Small intestine (tissue), 7 donors: ENCODE measurements at regions not wholly inside any gene's neighbourhood (a gene's known extent, or its start where the extent isn't known, plus 50 kb on each side); places are given as distances from the start of the nearest gene placed in this dataset.
"Not testable (repeated sequence)": the region's sequence is repeated elsewhere in the genome, so short reads cannot be mapped to it uniquely, and the experiment has no call there.

Source experiments
- DNase-seq, 2 donors: peaks; one replicate each; pipeline versions ENCODE4 v3.0.0 to v3.0.0-alpha.2; 2013
- FAIRE-seq: peaks from 2 replicates; lab custom pipeline; 2012; peaks lifted over from hg19 to GRCh38; lab: Jason Lieb, UNC
- H3K27ac ChIP-seq, 3 donors: one replicate each; pipeline ENCODE4 v1.5.1; 2013; ENCODE audit warnings: low read length in 2 of 3, mild to moderate bottlenecking in 2 of 3, control low read depth in 1 of 3, inconsistent platforms in 1 of 3, low read depth in 1 of 3, moderate library complexity in 1 of 3
- H3K27me3 ChIP-seq, 3 donors: one replicate each; pipeline ENCODE4 v1.6.1; 2013; ENCODE audit warnings: low read length in 3 of 3, inconsistent platforms in 1 of 3; ENCODE audit not compliant: control insufficient read depth in 3 of 3, insufficient read depth in 3 of 3
- H3K36me3 ChIP-seq, 3 donors: one replicate each; pipeline ENCODE4 v1.6.1; 2013; ENCODE audit warnings: low read length in 3 of 3, inconsistent platforms in 1 of 3, low read depth in 1 of 3, mild to moderate bottlenecking in 1 of 3, moderate library complexity in 1 of 3; ENCODE audit not compliant: control insufficient read depth in 3 of 3, insufficient read depth in 2 of 3
- H3K4me1 ChIP-seq, 3 donors: one replicate each; pipeline ENCODE4 v1.6.1; 2013; ENCODE audit warnings: low read length in 2 of 3, inconsistent platforms in 1 of 3, low read depth in 1 of 3, mild to moderate bottlenecking in 1 of 3, moderate library complexity in 1 of 3; ENCODE audit not compliant: control insufficient read depth in 3 of 3, insufficient read depth in 2 of 3
- H3K4me3 ChIP-seq, 3 donors: one replicate each; pipeline ENCODE4 v1.5.1; 2013; ENCODE audit warnings: low read length in 3 of 3, control low read depth in 1 of 3, inconsistent platforms in 1 of 3, low read depth in 1 of 3, mild to moderate bottlenecking in 1 of 3, moderate library complexity in 1 of 3
- H3K9me3 ChIP-seq, 2 donors: one replicate each; pipeline ENCODE4 v1.6.1; 2013; ENCODE audit warnings: low read depth in 1 of 2, low read length in 1 of 2; ENCODE audit not compliant: control insufficient read depth in 2 of 2, insufficient read depth in 1 of 2
- WGBS, 3 donors: extraction: QIAGEN DNeasy Blood & Tissue Kit; methylation state at CpG; one replicate each; pipeline ENCODE4 v1.1.7; 2013; 5-methylcytosine and 5-hydroxymethylcytosine counted together
- donor health status: healthy with polysubstance abuse.
- donor health status: control.
- donor health status: control.
- donor health status: Bipolar disorder and iron deficiency.
- donor health status: healthy.

DNA sequence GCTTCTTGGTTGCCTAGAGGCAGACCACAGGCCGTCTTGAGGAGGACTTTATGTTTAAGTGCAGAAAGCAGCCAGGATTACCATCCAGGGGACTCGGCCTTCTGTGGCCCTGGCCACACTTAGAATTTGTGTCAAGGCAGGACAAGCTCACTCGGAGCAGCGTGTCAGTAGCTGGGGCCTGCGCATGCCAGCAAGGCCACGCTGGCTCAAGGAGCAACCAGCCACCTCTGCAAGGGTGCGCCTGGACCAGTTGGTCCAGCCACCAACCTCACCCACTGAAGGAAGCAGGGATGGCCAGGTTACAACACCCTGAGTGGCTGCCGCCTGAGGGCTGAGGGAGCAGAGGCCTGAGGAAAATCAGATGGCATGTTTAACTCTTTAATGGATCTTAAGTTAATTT is 105.7 kb downstream of the CCDC74A start:
- not testable (repeated sequence) for H3K4me3 ChIP-seq, FAIRE-seq, H3K27me3 ChIP-seq, H3K27ac ChIP-seq, H3K9me3 ChIP-seq, DNase-seq, H3K4me1 ChIP-seq, H3K36me3 ChIP-seq
- 91 to 98% (median 92%) methylated on average over 8 of the region's 8 CpGs for WGBS, 3 donors

DNA sequence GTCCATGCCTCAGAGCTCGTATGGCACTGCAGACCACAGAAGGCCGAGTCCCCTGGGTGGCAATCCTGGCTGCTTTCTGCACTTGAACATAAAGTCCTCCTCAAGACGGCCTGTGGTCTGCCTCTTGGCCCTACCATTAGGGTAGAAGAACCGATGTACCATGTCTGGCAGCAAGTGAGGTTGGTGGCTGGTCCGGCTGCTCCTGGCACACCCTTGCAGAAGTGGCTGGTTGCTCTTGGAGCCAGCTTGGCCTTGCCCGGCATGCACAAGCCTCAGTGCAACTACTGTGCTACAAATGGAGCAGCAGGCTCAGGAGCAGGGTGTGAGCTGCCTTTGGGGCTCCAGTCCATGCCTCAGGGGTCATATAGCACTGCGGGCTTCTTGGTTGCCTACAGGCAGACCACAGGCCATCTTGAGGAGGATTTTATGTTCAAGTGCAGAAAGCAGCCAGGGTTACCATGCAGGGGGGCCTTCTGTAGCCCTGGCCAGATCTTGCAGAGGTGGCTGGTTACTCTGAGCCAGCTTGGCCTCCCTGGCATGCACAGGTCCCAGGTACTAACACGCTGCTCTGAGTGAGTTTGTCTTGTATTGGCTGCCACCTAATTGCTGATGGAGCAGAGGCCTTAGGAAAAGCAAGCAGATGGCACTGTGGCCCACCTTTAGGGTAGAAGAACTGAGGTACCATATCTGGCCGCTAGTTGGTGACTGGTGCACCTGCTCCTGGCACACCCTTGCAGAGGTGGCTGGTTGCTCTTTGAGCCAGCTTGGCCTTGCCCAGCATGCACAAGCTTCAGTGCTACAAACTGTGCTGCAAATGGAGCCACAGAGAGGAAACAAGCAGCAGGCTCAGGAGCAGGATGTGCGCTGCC is 106.4 kb downstream of the CCDC74A start:
- H3K27me3 ChIP-seq, H3K4me3 ChIP-seq, H3K4me1 ChIP-seq, H3K36me3 ChIP-seq, FAIRE-seq, DNase-seq, H3K27ac ChIP-seq, H3K9me3 ChIP-seq: not testable (repeated sequence)
- 81 to 88% (median 83%) methylated on average over 8 to 10 of the region's 10 CpGs for WGBS, 3 donors

DNA sequence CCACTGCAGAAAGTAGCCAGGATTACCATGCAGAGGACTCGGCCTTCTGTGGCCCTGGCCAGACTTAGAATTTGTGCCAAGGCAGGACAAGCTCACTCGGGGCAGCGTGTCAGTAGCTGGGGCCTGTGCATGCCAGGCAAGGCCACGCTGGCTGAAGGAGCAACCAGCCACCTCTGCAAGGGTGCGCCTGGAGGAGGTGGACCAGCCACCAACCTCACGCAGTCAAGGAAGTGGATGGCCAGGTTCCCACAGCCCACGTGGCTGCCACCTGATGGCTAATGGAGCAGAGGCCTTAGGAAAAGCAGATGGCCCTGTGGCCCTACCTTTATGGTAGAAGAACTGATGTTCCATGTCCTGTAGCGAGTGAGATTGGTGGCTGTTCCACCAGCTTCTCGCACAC is 107.9 kb downstream of the CCDC74A start:
- H3K9me3 ChIP-seq: no peaks in the 10 kb centered on the region
- 83 to 87% (median 85%) methylated on average over 9 of the region's 9 CpGs for WGBS, 3 donors
- no peak for DNase-seq
- H3K4me3 ChIP-seq: no peak overlapping the region
- no peaks in the 10 kb centered on the region for H3K27me3 ChIP-seq
- no peak for FAIRE-seq
- no peaks in the 10 kb centered on the region for H3K36me3 ChIP-seq
- H3K4me1 ChIP-seq: no peaks in the 10 kb centered on the region
- H3K27ac ChIP-seq: no peak overlapping the region

DNA sequence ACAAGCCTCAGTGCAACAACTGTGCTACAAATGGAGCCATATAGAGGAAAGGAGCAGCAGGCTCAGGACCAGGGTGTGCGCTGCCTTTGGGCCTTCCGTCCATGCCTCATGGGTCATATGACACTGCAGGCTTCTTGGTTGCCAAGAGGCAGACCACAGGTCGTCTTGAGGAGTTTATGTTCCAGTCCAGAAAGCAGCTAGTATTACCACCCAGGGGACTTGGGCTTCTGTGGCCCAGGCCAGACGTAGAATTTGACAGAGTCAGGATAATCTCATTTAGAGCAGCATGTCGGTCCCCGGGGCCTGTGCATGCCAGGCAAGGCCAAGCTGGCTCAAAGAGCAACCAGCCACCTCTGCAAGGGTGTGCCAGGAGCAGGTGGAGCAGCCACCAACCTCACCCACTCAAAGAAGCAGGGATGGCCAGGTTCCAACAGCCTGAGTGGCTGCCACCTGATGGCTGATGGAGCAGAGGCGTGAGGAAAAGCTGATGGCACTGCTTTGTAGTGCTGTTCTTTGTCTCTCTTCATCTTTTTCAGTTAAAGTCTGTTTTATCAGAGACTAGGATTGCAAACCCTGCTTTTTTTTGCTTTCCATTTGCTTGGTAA is 109.1 kb downstream of the CCDC74A start:
- not testable (repeated sequence) for H3K36me3 ChIP-seq, H3K4me1 ChIP-seq, H3K27ac ChIP-seq, FAIRE-seq, DNase-seq, H3K4me3 ChIP-seq, H3K27me3 ChIP-seq, H3K9me3 ChIP-seq
- WGBS, 3 donors: 54 to 81% (median 71%) methylated on average over 7 of the region's 7 CpGs

DNA sequence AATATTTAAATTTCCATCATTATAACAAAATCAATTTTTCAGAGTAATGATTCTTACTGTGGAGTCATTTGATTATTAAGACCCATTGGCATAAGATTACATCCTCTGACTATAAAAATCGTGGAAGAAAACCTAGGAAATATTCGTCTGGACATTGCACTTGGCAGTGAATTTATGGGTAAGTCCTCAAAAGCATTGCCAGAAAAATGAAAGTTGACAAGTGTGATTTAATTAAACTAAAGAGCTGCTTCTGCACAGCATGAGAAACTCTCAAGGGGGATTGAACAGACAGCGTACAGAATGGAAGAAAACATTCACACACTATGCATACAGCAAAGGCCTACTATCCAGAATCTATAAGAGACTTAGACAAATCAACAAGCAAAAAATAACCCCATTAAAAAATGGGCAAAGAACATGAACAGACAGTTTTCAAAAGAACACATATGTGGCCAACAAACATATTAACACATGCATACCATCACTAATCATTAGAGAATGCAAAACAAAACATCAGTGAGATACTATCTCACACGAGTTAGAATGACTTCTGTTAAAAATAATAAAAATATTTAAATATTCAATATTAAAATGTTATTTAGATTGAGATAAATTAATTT is 111.4 kb downstream of the CCDC74A start:
- not testable (repeated sequence) for H3K27ac ChIP-seq, DNase-seq, FAIRE-seq, H3K4me3 ChIP-seq, H3K36me3 ChIP-seq, H3K9me3 ChIP-seq, H3K4me1 ChIP-seq, H3K27me3 ChIP-seq
- WGBS, 3 donors: 68 to 79% (median 69%) methylated on average over 4 of the region's 4 CpGs

DNA sequence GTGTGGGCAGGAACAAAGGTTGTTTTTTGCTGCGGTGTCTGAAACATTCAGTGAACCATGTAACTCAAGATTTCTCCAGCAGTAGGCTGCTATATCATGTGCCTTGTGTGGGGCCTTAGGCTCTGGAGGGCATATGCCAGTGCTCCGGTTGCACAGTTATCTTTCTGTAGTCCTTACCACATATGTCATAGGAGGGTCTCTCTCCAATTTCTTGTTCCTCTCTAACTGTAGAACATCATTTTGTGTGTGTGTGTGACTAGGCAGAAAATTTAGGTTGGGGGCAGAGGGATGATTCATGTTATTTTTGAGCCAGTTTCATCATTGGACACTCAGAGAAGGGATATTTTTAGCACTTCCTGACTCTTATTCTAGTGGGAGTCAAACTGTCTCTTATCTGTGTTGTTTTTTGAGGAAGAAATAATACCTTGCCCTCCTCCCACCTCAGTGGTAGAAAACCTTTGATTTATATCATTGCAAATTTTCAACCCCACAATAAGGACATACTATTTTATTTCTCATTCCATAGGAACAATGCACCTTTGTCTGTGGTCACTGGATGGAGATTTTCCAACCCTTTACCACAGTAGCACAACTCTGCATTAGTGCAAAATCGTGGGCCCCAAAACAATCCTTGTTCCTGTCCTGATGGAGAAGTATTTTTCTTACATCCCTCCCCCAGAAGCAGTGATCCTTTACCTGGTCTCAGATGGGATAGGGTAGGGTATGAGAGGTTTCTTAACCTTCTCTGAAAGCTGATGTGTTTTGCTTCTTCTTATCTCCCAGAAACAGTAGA is 113.9 kb downstream of the CCDC74A start:
- FAIRE-seq: no peak
- Histone ChIP-seq H3K9me3 (no peaks in the 10 kb centered on the region), H3K27ac (no peak overlapping the region), H3K36me3 (no peaks in the 10 kb centered on the region), H3K4me3 (no peak overlapping the region), H3K4me1 (no peaks in the 10 kb centered on the region), H3K27me3 (peaks cover 0 to 6% (median 1%) of the 10 kb centered on the region in 3 donors)
- no peak for DNase-seq
- 54 to 66% (median 57%) methylated on average over 3 of the region's 3 CpGs for WGBS, 3 donors

DNA sequence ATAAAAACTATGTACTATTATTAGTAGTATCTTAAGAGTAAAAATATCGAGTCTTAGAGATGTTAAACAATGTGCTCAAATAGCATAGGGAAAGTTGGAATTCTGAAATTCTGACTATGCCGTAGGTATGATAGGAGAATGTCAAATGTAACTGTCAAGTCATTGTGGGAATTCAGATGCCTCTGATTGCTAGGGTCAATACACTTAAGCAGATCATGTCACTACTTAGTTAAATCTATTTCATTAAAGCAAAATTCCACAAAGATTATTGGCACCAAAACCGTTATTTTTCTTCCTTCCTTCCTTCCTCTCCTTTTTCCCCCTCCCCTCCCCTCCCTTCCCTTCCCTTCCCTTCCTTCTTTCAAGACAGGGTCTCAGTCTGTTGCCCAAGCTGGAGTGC is 115.5 kb downstream of the CCDC74A start:
- not testable (repeated sequence) for FAIRE-seq, H3K36me3 ChIP-seq, H3K4me3 ChIP-seq, H3K9me3 ChIP-seq, H3K4me1 ChIP-seq, H3K27ac ChIP-seq, DNase-seq
- 55 to 61% (median 60%) methylated on average over 3 of the region's 3 CpGs for WGBS, 3 donors
- peaks cover 0 to 15% (median 5%) of the 10 kb centered on the region in 3 donors for H3K27me3 ChIP-seq

DNA sequence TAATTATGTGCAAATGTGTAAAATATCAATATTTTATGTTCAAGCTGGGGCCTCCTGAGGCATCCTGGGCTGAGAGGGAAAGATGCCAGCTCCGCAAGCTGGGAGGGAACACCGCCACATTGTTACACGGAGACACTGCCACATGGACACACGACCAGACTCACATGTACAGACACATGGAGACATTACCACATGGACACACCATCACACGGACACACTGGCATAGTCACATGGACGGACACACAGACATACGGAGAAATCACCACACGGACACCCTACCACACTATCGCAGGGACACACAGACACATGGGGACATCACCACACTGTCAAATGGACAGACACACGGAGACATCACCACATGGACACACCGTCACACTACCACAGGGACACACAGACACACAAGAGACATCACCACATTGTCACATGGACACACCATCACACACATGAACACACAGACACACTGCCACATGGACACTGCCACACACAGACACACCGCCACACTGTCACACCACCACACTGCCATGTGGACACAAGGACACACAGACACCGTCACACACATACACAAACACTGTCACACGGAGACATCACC is 117.6 kb downstream of the CCDC74A start:
- Histone ChIP-seq H3K9me3 (no peaks in the 10 kb centered on the region), H3K4me1 (no peaks in the 10 kb centered on the region), H3K36me3 (no peaks in the 10 kb centered on the region), H3K27me3 (peaks cover 0 to 15% (median 5%) of the 10 kb centered on the region in 3 donors), H3K4me3 (no peak overlapping the region), H3K27ac (no peak overlapping the region)
- FAIRE-seq (no peak), DNase-seq (no peak)
- WGBS, 3 donors: 83 to 89% (median 88%) methylated on average over 14 of the region's 14 CpGs
